Pancreas (tissue), 10 donors: ENCODE measurements at regions not wholly inside any gene's neighbourhood (a gene's known extent, or its start where the extent isn't known, plus 50 kb on each side); places are given as distances from the start of the nearest gene placed in this dataset.

ENCODE experiments used
- ATAC-seq, 4 donors: fragments of 200-7000 bp; cut with Tn5 transposase; one replicate each; pipeline versions ENCODE4 v1.8.0 to v1.9.1; 2020; ENCODE audit warnings: mild to moderate bottlenecking in 4 of 4, moderate library complexity in 4 of 4
- DNase-seq, 6 donors: peaks; one replicate each; pipeline ENCODE4 v3.0.0-alpha.2; 2020
- FAIRE-seq: peaks from 2 replicates; lab custom pipeline; 2012; peaks lifted over from hg19 to GRCh38; lab: Jason Lieb, UNC
- H3K27ac ChIP-seq, 4 donors: fragments of 200-600 bp; sonication (generic); 1 replicate in 3 of 4; 2 replicates in 1 of 4; pipeline versions ENCODE4 v1.5.0 to v1.8.0; 2020
- H3K27me3 ChIP-seq, 4 donors: fragments of 200-600 bp; one replicate each; pipeline ENCODE4 v1.8.0; 2021
- H3K36me3 ChIP-seq, 3 donors: fragments of 200-600 bp; sonication (generic) in 1 of 3; one replicate each; pipeline versions ENCODE4 v1.5.0 to v1.8.0; 2020 to 2021
- H3K4me1 ChIP-seq, 3 donors: fragments of 200-600 bp; one replicate each; pipeline ENCODE4 v1.8.0; 2021
- H3K4me3 ChIP-seq, 4 donors: fragments of 200-600 bp; sonication (generic) in 2 of 4; one replicate each; pipeline versions ENCODE4 v1.5.0 to v1.8.0; 2020 to 2021
- H3K9me3 ChIP-seq, 4 donors: fragments of 200-600 bp; one replicate each; pipeline ENCODE4 v1.8.0; 2021
- WGBS, 2 donors: extraction: QIAGEN DNeasy Blood & Tissue Kit; methylation state at CpG; one replicate each; pipeline ENCODE4 v1.1.7; 2013; 5-methylcytosine and 5-hydroxymethylcytosine counted together
- intact Hi-C, 3 donors: fragments of 100-400 bp; cut with DNase I; formaldehyde crosslinking; loops; one replicate each; pipeline versions ENCODE4 v1.11.1 to v1.14.2; 2022
- TF ChIP-seq, protein P1 (sequence below), 4 donors: fragments of 200-600 bp; sonication (generic) in 3 of 4; IDR thresholded peaks; one replicate each; pipeline versions ENCODE4 v1.5.0 to v1.8.0; 2021; ENCODE audit warnings: antibody characterized with exemption in 4 of 4
- donor health status: healthy with polysubstance abuse.
- donor health status: DM: no; HTN: no; CAD: no; lungs with moderate emphysema.
- donor health status: DM: no; HTN: no; CAD: no.
- donor health status: control.
- donor health status: control.
- donor health status: Bipolar disorder and iron deficiency.
- donor health status: DM: yes; HTN: yes; CAD: no.
- donor health status: DM: no; HTN: no; CAD: no.
- donor health status: DM: no; HTN: no; CAD: no.
- donor health status: DM: yes; HTN: yes; CAD: no.

DNA sequence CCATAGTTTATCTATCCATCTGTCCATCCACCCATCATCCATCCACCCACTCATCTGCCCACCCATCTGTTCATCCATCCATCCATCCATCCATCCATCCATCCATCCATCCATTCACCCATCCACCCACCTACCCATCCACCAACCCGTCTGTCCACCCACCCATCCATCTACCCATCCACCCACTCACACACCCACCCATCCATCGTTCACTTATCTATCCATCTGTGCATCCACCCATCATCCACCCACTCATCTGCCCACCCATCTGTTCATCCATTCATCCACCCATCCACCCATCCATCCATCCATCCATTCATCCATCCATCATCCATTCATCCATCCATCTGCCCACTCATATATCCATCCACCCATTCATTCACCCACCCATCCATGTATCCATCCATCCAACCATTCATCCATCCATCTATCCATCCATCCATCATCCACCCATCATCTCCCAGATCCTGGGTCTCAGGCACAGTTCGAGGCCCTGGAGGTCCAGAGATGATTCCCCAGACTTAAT lies 88.2 kb upstream of the WNT4 start:
- H3K27me3 ChIP-seq = no peaks in the 10 kb centered on the region
- ATAC-seq (no peak), DNase-seq (no peak), FAIRE-seq (no peak)
- intact Hi-C loops = no loop called here
- H3K4me1 ChIP-seq = peaks cover 0 to 5% (median 0%) of the 10 kb centered on the region in 3 donors
- no peaks in the 10 kb centered on the region for H3K36me3 ChIP-seq
- no peaks in the 10 kb centered on the region for H3K9me3 ChIP-seq
- 64 to 73% methylated on average over 3 of the region's 3 CpGs for WGBS, 2 donors
- TF ChIP-seq, protein P1, sequence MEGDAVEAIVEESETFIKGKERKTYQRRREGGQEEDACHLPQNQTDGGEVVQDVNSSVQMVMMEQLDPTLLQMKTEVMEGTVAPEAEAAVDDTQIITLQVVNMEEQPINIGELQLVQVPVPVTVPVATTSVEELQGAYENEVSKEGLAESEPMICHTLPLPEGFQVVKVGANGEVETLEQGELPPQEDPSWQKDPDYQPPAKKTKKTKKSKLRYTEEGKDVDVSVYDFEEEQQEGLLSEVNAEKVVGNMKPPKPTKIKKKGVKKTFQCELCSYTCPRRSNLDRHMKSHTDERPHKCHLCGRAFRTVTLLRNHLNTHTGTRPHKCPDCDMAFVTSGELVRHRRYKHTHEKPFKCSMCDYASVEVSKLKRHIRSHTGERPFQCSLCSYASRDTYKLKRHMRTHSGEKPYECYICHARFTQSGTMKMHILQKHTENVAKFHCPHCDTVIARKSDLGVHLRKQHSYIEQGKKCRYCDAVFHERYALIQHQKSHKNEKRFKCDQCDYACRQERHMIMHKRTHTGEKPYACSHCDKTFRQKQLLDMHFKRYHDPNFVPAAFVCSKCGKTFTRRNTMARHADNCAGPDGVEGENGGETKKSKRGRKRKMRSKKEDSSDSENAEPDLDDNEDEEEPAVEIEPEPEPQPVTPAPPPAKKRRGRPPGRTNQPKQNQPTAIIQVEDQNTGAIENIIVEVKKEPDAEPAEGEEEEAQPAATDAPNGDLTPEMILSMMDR (IDR thresholded peaks at IDR 0.05) = no peak
- no peak overlapping the region for H3K4me3 ChIP-seq
- H3K27ac ChIP-seq = no peak overlapping the region

DNA sequence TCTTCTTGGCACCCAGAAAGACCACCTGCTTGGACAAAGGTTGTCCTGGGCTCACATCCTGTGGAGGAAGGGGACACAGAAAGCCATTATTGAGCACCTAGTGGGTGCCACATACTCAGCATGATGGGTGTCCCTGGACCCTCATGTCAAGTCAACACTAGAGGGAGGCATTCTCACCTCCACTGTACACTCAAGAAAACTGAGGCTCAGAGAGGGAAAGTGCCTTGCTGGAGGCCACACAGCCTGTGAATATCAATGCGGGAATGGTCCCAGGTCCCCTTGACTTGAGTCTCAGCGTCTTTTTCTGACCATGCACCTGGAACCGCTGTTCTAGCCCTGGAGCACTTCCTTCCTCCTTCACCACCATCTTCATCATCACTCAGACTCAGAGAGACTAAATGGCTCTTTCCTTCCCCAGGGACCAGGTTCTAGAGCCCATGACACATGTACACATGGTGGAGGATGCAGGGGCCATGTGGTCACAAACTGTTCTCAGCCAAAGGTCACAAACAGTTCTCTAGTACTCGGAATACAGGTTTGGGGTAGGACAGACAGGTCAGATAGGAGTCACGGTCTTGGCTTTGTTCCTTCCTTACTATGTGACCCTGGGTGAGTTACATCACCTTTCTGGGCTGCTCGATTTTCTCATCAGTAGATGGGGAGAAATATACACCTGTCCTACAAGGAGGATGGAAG lies 89.2 kb upstream of the WNT4 start:
- intact Hi-C loops = no loop called here
- no peak for ATAC-seq
- Histone ChIP-seq H3K36me3 (no peaks in the 10 kb centered on the region), H3K9me3 (no peaks in the 10 kb centered on the region), H3K27me3 (no peaks in the 10 kb centered on the region), H3K4me3 (no peak overlapping the region), H3K4me1 (peaks cover 0 to 5% (median 0%) of the 10 kb centered on the region in 3 donors), H3K27ac (no peak overlapping the region)
- no peak for FAIRE-seq
- WGBS, 2 donors = 61 to 70% methylated on average over 6 of the region's 6 CpGs
- TF ChIP-seq, protein P1 (IDR thresholded peaks at IDR 0.05) = no peak
- peak in 1 of 6 donors; percentile 4 for DNase-seq

DNA sequence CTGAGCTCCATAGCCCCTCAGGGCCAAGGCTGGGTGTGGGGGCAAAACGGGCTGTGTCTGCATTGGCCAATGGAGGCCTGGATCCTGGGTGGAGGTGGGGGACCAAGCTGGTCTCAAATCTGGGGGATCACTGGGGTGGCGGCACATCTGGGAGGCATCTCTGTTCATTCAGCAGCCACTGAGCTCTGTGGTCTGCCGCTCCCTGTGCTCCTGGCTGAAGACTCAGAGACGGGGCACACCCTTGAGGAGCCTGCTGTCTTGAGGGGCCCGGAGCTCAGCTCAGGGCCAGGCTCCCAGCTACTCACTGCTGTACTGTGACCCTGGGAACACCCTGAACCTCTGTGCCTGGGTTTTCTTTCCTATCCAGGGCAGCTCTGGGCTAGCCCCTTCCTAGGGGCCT lies 90.3 kb upstream of the WNT4 start:
- Histone ChIP-seq H3K4me3 (no peak overlapping the region), H3K36me3 (no peaks in the 10 kb centered on the region), H3K9me3 (no peaks in the 10 kb centered on the region), H3K27ac (no peak overlapping the region), H3K4me1 (peaks cover 0 to 5% (median 0%) of the 10 kb centered on the region in 3 donors), H3K27me3 (no peaks in the 10 kb centered on the region)
- intact Hi-C loops = no loop called here
- FAIRE-seq (no peak), DNase-seq (peak in 1 of 6 donors; percentile 9), ATAC-seq (no peak)
- TF ChIP-seq, protein P1 (IDR thresholded peaks at IDR 0.05) = no peak
- 87% methylated on average over 5 of the region's 5 CpGs for WGBS, 2 donors

DNA sequence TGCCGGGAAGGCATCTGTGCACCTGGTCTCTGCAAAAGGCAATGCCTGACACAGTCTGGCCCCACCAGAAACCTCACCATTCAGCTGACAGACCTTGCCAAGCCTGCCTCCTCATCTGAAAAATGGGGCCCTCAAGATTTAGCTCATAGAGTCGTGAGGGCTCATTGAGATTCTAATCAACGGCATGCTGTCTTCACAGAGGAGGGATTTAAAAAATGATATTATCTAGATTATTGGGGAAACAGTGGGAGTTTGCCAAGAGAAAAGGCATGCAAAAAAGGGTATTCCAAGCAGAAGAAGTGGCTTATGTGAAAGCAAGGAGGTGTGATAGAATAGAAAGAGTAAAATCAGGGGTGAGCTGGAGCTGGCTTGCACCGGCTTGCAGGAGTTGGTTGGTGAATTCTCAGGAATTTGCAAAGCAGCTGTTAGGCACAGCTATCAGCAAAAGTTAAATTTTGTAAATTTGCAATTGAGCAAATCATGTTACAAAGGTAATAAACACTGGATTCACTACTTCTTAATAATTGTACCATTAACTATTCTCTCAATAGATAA lies 91.7 kb upstream of the WNT4 start:
- TF ChIP-seq, protein P1 (IDR thresholded peaks at IDR 0.05) = no peak
- FAIRE-seq (no peak), ATAC-seq (no peak), DNase-seq (no peak)
- intact Hi-C loops = no loop called here
- Histone ChIP-seq H3K27me3 (no peaks in the 10 kb centered on the region), H3K4me1 (no peaks in the 10 kb centered on the region), H3K4me3 (no peak overlapping the region), H3K36me3 (no peaks in the 10 kb centered on the region), H3K27ac (no peak overlapping the region), H3K9me3 (no peaks in the 10 kb centered on the region)
- WGBS, 2 donors = 57 to 65% methylated on average over 4 of the region's 4 CpGs

DNA sequence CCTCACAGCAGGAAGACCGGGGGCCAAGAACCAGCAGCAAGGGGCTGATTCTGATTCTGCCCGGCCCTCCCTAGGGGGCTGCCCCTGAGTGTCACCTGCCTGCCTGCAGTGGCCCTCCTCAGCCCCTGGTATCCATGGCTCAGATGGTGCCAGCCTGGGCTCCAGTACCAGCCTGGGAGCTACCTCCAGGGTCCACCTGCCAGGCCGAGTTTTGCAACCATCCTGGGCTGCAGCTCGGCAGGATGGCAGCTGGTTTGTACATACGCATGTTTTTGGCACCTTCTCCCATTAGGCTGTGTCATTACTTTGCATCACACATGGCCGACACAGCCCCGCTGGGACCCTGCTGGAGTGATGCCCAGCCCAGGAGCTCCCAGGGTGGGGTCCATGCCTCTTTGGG lies 93.3 kb upstream of the WNT4 start:
- 45 to 46% methylated on average over 7 of the region's 7 CpGs for WGBS, 2 donors
- no peaks in the 10 kb centered on the region for H3K4me1 ChIP-seq
- H3K27ac ChIP-seq = no peak overlapping the region
- TF ChIP-seq, protein P1 (IDR thresholded peaks at IDR 0.05) = no peak
- no peaks in the 10 kb centered on the region for H3K27me3 ChIP-seq
- no peaks in the 10 kb centered on the region for H3K9me3 ChIP-seq
- intact Hi-C loops = no loop called here
- H3K36me3 ChIP-seq = no peaks in the 10 kb centered on the region
- ATAC-seq (no peak), FAIRE-seq (no peak), DNase-seq (peak in 2 of 6 donors; percentile 2 to 41)
- H3K4me3 ChIP-seq = no peak overlapping the region
